B cell (primary cell): ENCODE measurements at regions not wholly inside any gene's neighbourhood (a gene's known extent, or its start where the extent isn't known, plus 50 kb on each side); places are given as distances from the start of the nearest gene placed in this dataset.

Experiments
- CTCF ChIP-seq: fragments of 200-600 bp; IDR thresholded peaks from one replicate; pipeline ENCODE4 v1.8.0; 2022; ENCODE audit warnings: antibody characterized with exemption, mild to moderate bottlenecking
- EZH2 ChIP-seq: IDR thresholded peaks from 2 replicates; pipeline ENCODE4 v1.6.1; 2012; ENCODE audit warnings: borderline replicate concordance, low read depth, mild to moderate bottlenecking, moderate library complexity, low read length; ENCODE audit not compliant: insufficient read depth, poor library complexity, severe bottlenecking

GRCh38 chr1:172885971-172886370 is 164.8 kb downstream of the TNFSF18 start:
- TF ChIP-seq CTCF (no peak), EZH2 (no peak)
